HK-2 (cell line): ENCODE measurements at regions not wholly inside any gene's neighbourhood (a gene's known extent, or its start where the extent isn't known, plus 50 kb on each side); places are given as distances from the start of the nearest gene placed in this dataset.
"Not testable (repeated sequence)": the region's sequence is repeated elsewhere in the genome, so short reads cannot be mapped to it uniquely, and the experiment has no call there.

Source experiments
- DNase-seq: peaks from one replicate; pipeline ENCODE4 v3.0.0-alpha.2; 2018; ENCODE audit not compliant: unreplicated experiment

DNA sequence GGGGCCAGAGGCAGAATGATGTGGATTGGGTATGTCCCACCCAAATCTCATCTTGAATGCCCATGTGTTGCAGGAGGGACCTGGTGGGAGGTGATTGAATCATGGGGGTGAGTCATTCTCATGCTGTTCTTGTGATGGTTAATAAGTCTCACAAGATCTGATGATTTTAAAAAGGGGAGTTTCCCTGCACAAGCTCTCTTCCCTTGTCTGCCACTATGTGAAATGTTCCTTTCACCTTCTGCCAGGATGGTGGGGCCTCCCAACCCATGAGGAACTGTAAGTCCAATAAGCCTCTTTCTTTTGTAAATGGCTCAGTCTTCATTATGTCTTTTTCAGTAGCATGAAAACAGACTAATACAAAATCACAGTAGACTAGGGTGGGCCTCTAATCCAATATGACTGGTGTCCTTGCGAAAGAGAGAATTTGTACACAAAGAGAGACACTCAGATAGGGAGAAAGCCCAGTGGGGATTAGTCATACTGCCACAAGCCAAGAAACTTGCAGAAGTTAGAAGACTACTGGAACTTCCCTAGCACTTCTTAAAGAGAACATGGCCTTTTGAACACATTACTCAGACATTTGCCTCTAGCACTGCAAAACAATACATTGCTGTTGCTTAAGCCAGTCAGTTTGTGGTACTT lies 68.4 kb downstream of the ANXA1 start:
- DNase-seq = no peak

DNA sequence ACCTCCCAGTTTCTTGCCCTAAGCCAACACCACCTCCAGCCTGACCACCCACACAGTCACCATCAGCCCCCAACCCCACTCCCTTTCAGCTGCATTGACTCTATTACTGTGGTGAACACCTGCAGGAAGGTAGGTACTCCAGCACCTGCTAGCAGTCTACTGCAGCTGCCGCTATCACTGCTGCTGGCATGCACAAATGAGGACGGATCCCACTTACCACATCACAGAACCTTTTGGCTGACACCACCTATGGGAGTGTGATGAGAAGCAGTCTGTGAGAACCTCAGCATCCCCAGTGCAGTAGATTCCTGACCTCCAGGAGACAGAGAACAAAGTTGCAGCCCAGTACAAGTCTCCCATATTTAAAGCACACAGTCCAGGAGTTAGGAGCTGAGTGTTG lies 71.9 kb downstream of the ANXA1 start:
- DNase-seq = no peak

DNA sequence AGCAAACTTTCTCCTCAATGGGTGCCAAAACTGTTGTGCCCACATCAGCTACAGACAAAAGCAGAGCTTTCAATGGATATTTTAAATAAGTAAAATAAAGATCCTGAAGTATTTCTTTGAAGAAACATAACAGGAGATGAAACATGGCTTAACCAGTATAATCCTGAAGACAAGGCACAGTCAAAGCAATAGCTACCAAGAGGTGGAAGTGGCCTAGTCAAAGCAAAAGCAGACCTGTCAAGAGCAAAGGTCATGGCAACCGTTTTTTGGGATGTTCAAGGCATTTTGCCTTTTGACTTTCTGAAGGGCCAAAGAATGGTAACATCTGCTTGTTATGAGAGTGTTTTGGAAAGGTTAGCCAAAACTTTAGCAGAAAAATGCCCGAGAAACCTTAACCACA lies 77.9 kb downstream of the ANXA1 start:
- no peak for DNase-seq

DNA sequence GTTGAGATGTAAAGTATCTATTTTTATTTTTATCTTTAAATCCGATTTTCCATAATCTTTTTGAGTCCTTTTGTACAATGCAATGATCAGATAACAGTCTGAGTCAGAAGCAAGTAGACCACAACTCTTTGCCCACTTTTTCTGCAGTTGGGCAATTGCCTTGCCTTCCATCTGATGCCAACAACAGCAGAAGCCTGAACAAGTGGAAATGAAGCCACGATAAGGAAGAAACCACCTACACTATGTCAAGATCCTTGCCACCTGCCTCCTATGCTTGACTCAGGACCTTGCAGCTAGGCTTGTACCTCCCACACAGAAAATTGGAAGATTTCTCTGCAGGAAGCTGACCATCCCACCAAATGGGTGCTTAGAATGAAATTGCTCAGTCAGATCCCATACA lies 78.6 kb downstream of the ANXA1 start:
- no peak for DNase-seq

DNA sequence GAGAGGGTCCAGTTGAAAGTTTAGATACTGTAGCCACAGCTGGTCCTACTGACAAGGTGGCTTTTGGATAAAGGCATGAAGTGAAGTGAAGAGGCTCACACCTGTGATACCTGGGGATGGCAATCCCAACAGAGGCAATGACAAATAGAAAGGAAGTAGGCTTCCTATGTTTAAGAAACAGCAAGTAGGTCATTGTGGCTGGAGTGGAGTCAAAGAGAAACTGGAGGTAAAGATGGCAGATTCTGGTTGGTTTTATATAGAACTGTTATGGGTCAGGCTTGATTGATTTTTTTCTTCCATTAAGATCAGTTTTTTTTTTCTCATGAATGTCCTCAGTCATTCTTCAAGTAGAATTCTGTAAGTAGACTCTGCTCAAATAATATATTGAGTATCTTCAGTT lies 79.5 kb downstream of the ANXA1 start:
- DNase-seq = no peak

DNA sequence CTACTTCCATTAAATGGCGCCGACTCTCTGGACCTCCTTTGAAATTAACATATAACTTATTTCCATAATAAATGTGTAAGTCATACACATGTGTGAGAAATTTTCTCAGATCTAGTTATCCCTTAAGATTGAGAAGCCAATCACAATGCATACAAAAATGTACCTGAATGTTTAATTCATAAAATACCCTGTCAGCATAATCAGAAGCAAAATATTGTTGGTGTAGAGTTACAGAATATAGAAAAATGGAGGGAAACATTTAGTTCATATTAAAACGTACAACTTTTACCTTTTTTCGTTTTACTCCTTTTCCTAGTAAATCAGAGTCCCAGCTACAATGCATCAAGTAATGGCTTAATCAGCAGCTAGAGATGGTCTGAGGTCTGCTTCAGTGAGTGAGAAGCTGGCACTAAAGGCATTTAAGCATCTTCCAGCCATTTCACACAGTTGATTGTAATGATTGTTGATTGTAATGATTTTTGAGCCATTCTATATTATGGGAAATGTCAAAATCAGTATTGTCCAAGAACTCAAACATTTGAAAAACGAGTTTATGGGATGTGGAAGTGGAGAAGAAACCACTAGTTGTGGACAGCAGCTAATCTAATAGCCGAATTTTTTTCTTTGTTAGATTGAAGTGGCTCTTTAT lies 81.8 kb downstream of the ANXA1 start:
- no peak for DNase-seq

DNA sequence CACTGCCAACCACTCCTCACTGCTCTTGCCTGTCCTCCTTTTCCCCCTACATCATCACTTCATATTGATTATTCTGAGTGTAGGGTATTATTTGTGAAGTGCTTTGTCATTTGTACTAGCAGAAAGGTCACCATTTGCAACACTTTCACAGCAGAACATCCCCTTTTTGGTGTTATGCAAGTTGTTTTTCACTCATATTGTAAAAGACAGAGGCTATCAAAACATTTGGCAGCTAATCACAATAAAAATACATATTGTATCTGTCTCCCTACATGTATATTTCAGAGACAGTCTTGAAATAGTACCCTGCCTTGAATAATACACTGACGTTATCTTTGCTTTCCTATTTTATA lies 82.3 kb downstream of the ANXA1 start:
- no peak for DNase-seq

DNA sequence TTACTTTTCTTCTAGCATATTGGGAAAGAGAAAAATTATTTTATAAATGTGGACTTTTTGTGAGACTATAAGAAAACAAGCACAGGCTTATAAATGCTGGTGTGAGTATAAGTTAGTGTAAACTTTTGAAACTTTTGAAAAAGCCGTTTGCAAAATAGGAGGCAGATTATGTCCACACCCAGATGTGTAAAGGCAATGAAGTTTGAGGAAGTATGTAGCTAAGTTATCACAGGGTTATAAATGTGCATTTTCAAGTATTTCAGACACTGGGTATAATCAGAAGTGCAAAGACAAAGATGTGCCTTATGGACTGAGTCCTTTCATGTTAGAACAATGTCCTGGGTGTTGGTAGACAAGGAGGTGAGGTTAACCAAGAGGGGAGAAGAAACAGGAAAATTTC lies 85.5 kb downstream of the ANXA1 start:
- no peak for DNase-seq

DNA sequence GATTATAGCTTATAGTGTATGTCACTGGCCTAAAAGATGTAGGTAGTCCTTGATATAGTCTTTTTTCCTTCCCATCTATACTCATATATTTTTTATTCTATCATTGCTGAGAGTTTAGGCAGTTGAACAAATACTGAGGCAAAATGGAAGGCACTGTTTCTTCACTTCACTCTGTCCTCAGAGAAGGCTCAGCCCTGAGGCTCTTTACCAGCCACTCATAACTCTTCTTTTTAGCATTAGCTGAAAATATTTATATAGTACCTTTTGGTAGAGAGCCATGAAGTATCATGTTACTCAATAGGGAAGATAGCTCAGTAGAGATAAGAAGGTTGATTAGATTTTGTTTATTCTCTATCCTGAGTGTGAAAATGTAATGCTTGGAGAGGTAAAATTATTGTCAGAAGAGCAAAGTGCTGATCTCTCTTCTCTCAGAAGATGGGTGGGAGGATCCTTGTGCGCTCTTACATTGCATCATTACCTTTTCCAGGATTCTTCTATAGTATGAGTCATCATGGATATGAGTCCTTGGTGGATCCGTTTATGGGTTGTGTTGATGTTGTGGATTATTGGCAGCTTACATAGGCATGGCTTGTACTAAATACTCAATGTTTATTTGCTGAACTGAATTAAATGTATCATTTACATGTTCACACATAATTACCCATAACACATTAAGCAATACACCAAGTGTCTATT lies 88.1 kb downstream of the ANXA1 start:
- DNase-seq = no peak

DNA sequence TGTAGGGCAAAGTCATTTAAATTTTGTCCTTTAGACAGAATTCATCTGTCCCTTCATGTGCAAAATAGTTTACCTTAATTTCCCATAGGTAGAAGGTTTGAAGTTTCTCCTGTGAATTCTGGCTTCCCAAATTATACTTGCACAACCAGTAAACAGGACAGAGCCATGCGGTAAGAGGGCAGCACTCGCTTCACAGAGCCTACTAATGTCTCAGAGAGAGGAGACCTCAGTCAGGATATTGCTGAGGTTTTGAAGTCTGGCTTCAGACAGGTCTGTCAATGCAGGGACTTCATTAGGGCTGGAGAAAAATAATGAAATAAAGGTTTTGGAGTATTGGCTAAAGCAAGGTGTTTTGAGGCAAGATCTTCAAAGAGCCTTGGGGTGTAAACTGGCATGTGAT lies 91.4 kb downstream of the ANXA1 start:
- no peak for DNase-seq

DNA sequence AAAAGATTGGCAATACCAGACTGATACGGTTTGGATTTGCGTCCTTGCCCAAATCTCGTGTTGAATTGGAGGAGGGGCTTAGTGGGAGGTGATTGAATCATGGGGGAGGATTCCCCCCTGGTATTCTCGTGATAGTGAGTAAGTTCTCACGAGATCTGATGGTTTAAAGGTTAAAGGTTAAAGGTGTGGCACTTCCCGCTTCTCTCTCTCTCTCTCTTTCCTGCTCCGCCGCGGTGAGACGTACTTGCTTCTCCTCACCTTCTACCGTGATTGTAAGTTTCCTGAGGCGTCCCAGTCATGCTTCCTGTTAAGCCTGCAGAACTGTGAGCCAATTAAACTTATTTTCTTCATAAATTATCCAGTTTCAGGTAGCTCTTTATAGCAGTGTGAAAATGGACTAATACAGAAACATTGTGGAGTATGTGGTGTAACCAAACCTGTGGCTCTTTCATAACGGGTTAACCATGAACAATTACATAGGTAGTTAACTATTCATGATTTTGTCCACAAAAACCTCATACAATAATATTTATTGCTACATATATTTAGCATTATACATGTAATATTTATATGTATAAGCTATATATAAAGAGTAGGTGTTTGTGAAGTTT lies 107.5 kb downstream of the ANXA1 start:
- DNase-seq = no peak

DNA sequence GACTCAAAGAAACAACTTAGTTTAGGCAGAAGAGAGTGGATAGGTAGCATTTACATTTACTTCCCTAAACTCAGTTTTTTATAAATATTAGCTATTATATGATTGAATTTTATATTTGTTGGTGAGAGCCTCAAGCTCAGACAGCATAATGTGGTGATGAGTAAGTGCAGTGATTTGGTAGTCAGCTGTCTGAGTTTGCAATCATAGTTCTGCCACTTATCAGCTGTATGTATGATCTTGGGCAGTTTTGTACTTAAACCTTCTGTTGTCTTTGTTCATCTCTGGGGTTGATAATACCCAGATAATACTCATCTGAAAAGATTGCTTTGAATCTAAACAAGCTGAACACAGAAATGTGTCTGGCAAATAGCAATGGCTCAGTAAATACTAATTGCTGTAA lies 108.8 kb downstream of the ANXA1 start:
- DNase-seq = no peak

DNA sequence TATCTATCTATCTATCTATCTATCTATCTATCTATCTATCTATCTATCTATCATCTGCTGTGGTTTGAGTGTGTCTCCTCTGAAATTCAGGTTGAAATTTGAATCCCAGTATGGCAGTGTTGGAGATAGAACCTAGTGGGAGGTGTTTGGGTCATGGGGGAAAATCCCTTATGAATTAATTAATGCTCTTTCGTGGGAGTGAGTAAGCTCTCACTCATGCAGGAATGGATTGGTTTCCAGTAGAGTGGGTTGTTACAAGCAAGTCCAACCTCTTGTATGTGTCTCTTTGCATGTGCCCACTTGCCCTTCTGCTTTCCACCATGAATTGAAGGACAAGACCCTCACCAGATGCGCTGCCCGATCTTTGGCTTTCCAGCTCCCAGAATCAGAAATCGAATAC lies 113.0 kb downstream of the ANXA1 start:
- DNase-seq = no peak

DNA sequence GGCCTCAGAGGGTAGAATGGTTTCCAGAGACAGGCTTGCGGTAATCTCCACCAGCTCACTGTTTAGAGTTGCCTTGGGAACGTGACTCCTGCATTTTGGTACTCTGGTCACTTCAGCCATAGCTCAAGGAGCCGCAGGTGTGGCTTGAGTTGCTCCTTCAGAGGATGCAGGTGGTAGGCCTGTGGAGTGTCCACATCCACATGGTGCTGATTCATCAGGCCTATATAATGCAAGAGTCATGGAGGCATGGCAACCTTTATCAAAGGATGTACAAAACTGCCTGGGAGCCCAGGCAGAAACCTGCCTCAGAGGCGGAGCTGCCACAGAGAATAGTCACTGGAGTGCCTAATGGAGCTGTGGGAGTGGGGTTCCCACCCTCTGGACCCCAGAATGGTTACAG lies 114.2 kb downstream of the ANXA1 start:
- DNase-seq = no peak

DNA sequence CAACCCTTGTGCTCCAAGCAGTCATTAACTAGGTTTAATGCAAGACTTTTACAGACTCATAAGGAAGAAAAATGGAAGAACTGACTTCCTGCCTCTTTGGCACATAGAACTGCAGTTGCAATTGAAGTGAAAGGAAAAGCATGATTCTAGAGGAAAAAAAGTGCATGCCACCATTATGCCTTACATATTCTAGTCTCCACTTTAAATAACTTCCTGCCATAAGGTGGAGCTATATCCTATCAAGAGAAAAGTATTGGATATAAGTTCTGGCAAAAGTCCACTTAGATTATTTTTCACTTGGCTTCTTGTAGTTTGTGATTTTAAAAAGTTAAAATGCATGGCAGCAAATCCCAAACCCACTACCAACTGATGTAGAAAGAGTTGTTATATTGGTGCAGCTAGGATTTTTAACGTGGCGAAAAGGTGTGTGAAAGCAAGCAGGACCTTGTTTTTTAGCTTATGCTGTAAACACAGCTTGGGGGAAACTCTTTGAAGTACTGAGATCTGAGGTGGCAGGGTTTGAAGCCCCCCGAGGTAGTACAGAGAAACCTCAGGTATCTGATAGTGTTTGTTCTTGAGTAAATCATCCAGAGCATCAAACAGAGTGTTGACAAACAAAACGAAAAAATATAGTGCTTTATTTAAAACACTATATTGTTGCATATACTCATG lies 117.9 kb downstream of the ANXA1 start:
- no peak for DNase-seq

DNA sequence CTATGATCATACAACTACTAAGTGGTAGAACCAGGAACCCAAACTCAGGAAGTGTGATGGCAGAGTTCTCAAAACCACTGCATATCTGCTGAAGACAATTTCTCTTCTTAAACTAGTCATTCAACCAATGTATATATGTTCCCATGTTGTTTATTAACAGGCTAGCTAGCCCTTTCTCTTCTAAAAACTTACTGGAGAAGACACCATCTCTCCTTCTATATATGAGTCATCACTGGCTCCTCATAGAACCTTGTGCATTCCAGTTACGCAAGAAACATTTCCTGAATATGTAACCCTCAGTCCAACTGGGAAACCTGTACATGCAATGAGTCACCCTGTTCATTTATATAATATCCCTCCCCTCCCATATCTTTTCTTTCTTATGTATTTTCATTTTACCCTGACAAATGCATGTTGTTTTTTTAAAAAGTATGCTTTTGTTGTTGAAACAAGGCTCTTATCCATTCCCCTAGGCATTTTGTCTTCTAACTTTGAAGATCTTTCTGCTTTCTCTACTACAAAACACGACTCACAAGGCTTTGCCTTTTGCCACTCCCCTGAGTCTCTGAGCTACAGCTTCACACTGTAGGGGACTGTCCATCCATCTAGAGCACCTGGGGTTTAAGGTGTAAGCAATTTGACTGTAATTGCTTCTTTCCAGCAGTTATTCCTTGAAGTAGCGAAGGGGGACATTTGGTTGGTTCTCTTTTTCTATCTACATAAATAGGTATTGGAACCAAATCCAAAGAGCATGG lies 119.5 kb downstream of the ANXA1 start:
- DNase-seq = no peak

DNA sequence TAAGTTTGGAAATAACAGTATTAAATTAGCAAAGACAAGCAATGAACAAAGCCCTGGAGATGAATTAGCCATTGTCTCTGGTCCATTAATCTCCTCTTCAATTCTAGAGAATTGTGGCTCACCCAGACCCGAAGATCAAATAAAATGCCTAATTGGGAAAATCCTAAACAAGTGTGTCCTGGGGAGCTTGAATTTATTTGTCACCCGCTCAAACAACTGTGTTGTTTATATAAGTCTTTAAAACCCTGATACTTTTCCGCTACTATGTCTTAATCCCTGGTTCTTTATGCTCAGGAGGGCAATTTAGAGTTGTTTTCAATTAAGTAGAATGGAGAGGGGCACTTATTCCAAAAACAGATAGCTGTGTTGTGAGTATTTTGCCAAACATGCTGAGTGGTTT lies 128.4 kb downstream of the ANXA1 start:
- DNase-seq = no peak

DNA sequence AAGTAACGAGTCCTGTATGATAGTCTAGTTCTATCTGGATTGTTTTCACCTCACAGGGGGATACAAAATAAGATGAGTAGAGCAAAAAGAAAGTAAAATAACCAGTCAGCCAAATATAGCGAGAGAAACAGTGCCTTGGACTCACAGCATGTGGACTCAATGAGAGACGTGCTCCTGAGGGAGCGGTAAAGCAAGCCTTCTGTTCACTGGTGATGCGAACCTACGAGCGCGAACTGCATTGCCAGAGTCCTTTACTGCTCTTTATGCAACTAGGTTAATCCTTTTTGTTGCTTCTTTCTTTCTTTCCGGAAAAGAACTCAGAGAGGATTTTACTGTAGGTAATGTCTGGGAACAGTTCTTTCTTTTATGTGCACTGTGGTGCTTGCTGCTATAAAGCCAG lies 132.7 kb downstream of the ANXA1 start:
- DNase-seq = no peak

DNA sequence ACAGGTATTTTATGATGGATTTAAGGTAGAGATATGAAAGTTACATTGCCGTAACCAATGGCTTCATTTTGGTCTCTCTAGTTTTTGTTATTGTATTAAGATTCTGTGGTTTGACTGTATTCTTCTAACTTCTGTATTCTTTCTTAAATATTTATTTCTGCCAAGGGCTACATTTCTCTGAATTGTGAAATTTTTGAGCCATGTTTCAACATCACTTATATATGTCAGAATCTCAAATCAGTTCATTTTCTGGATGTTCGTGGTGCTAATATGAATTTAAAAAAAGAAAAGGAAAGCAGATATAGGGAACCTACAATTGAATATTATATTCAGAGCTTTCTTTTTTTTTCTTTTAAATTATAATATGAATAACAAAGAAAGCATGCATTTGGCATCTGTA lies 142.7 kb downstream of the ANXA1 start:
- DNase-seq = no peak

DNA sequence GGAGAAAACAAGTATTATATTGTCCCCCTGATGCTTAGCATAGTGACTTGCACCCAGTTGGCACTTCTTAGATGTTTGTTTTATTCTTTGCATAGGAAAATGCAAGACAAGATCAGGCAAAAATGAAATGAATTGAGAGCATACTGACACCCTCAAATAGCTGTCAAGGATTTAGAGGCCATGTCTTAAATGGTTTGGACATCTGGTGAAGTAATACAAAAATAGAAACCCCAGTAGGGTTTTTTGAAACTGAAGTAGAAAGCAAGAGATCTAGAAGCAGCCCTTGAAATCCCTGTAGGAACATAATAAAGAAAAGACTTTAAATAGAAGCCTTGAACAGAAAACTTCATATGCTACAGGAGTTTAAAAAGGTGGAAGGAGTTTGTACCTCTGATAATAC lies 174.3 kb downstream of the ANXA1 start:
- DNase-seq = no peak

DNA sequence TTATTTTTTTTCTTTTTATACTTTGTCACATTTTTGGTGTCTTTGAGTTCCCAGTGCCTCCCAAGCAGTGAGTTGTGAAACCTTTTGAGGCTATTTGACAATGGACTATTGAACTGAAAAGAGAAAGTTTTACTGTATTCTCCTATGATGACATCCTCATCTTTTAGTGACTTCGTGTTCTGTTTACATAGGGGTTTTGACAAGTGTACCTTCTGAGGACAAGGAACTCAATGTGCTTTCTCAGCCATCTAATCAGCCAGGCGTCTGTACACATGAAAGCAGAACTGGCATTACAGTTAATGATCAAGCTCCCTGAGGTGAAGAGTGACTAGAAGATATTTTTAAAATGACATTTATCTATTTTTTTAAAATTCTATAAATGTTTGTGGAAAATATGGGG lies 175.5 kb downstream of the ANXA1 start:
- no peak for DNase-seq

DNA sequence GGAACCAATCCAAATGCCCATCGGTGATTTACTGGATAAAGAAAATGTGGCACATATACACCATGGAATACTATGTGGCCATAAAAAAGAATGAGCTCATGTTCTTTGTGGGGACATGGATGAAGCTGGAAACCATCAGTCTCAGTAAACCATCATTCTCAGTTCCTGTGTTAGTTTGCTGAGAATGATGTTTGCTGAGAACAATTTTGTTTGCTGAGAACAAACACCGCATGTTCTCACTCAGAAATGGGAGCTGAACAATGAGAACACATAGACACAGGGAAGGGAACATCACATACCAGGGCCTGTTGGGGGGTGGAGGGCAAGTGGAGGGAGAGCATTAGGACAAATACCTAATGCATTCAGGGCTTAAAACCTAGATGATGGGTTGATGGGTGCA lies 185.5 kb downstream of the ANXA1 start:
- DNase-seq = not testable (repeated sequence)
